GM12873 (cell line): ENCODE measurements at regions not wholly inside any gene's neighbourhood (a gene's known extent, or its start where the extent isn't known, plus 50 kb on each side); places are given as distances from the start of the nearest gene placed in this dataset.

Experiments used
- TF ChIP-seq, protein P1 (sequence below): IDR thresholded peaks from 2 replicates; pipeline ENCODE4 v1.5.1; 2012; ENCODE audit warnings: low read depth, mild to moderate bottlenecking, moderate library complexity, low read length, control low read depth; ENCODE audit not compliant: insufficient read depth; ENCODE audit errors: missing control alignments

DNA sequence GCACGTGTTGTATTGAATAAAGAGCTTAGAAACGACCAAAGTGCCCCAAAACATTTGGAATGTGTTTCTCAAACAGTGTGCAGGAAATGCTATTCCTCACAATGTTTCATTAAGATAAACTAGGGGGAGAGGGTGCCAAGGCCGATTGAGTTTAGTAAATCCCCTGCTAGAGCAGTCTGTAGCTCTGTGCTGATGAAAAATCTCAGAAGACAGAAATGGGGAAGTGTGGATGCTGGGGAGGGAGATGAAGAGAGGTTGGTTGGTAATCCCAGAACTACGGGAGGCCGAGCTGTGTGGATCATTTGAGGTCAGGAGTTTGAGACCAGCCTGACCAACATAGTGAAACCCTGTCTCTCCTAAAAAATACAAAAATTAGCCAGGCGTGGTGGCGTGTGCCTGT is 121.2 kb downstream of the FOXB1 start:
- TF ChIP-seq, protein P1, sequence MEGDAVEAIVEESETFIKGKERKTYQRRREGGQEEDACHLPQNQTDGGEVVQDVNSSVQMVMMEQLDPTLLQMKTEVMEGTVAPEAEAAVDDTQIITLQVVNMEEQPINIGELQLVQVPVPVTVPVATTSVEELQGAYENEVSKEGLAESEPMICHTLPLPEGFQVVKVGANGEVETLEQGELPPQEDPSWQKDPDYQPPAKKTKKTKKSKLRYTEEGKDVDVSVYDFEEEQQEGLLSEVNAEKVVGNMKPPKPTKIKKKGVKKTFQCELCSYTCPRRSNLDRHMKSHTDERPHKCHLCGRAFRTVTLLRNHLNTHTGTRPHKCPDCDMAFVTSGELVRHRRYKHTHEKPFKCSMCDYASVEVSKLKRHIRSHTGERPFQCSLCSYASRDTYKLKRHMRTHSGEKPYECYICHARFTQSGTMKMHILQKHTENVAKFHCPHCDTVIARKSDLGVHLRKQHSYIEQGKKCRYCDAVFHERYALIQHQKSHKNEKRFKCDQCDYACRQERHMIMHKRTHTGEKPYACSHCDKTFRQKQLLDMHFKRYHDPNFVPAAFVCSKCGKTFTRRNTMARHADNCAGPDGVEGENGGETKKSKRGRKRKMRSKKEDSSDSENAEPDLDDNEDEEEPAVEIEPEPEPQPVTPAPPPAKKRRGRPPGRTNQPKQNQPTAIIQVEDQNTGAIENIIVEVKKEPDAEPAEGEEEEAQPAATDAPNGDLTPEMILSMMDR, result no peak

DNA sequence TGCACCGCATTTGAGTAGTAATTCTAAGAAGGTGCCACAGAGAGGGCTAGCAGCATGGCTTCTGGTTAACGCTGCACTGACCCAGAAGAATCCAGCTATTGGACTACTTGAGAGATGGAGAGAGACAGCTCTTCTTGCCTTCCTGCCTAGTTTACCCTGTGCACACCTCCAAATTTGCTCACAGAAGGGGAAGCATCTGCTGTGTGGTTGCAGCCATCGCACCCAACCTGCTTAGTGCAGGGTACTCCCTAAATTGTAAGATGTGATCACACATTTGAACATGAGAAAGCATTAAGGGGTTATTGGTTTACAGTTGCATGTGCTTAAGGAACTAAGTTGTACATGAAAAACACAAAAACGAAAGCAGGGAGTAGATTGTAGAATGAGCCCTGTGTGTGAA is 122.1 kb downstream of the FOXB1 start:
- TF ChIP-seq, protein P1, result no peak

DNA sequence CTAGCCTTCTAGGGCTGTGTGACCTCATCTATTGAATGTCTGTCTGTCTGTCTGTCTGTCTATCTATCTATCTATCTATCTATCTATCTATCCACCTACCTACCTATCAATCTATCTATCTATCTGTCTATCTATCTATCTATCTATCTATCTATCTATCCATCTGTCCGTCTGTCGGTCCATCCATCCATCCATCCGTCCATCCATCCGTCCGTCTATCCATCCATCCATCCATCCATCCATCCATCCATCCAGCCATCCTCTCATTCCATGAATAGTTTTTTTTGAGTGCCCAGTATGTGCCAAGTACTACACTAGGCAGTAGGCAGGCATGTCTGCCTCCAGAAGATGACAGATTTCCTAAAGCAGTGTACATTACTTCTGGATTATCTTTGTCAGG is 122.5 kb downstream of the FOXB1 start:
- TF ChIP-seq, protein P1, result no peak

DNA sequence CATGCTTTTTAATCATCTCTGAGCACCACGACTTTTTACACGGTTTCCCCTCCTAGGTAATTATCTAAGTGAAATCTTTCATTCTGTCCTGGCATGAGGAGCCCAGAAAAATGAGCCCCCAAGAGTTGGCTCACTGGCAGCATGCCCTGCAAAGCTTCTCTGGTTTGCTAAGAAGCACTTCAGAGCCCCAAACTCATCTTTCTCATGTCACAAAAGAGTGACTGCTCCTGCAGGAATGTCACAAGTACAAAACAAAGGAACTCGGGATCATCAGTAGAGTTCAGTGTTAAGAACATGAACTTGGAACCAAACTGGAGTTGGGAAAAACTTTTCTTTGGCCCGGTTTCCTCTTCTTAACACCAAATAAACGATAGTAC is 123.9 kb downstream of the FOXB1 start:
- TF ChIP-seq, protein P1, result no peak

DNA sequence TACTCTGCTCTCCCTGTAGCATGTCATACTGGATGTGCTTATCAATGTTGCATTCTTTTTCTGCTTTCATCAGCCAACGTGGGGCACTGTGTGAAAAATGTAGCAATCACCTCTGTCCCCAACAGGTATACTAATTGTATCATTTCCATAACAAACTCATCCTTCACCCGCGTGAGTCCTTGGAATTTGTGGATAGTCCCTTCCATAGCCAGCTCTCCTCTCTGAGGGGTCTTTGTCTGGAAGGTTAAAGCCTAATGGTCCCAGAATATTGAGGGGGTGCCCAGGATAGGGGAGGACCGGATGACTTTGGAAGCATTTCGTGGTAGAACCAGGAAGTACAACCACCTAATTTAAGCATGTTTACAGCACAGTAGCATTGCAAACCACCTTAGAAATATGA is 124.6 kb downstream of the FOXB1 start:
- TF ChIP-seq, protein P1, result no peak

DNA sequence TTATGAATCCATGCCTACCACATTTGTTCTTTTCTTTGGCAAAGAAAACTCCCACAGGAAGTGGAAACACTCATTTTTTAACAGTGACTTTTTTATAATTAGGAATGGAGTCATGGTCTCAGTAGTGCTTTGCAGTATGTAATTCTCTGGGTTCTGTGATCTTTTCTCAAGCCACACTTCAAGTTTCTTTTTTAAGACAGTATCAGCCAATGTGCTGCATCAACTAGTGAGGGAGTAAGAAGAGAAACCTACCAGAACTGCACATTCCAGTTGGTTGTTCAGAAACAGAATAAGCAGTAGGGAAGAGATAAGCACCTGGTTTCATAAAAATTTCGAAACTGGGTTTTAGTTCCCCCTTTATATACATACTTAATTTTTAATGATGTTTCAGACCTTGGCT is 126.3 kb downstream of the FOXB1 start:
- TF ChIP-seq, protein P1, result no peak

DNA sequence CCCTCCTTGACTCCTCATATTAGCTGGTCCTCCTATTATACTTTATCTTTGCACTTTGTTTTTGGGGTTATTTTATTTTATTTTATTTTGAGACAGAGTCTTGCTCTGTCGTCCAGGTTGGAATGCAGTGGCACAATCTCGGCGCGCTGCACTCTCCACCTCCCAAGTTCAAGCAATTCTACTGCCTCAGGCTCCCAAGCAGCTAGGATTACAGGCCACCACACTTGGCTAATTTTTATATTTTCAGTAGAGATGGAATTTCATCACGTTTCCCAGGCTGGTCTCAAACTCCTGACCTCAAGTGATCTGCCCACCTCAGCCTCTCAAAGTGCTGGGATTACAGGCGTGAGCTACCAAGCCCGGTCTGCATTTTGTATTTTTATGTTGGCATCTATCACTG is 126.7 kb downstream of the FOXB1 start:
- TF ChIP-seq, protein P1, result no peak

DNA sequence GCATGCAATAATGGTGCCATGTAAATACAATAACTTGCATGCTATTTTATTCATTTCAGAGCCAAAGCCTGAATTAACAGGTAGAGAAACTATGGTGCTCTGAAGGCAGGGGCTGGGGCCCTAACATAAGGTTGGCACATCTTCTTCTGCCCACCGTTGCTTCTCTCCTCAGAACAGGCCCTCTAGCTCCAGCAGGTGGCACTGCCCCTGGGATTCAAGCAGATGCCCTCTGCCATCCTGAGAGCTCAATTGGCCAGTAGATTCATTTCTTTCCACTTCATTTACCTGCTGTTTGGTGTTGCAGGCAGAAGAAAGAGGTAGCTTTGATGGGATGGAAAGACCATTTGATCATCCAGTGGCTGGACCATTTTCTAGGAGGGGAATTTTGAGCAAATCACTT is 130.5 kb downstream of the FOXB1 start:
- TF ChIP-seq, protein P1, result peak; percentile 39
